Fibroblast of the aortic adventitia (primary cell): ENCODE measurements at regions not wholly inside any gene's neighbourhood (a gene's known extent, or its start where the extent isn't known, plus 50 kb on each side); places are given as distances from the start of the nearest gene placed in this dataset.

Source experiments
- DNase-seq: peaks from one replicate; pipeline ENCODE4 v3.0.0-alpha.2; 2010; ENCODE audit warnings: low read depth
- H3K4me3 ChIP-seq: 2 replicates; pipeline ENCODE4 v1.5.1; 2011; ENCODE audit warnings: low read depth, mild to moderate bottlenecking, control low read depth, low read length, moderate library complexity
- TF ChIP-seq, protein P1 (sequence below): IDR thresholded peaks from 2 replicates; pipeline ENCODE4 v1.5.1; 2011; ENCODE audit warnings: mild to moderate bottlenecking, low read length, control low read depth, inconsistent platforms; ENCODE audit not compliant: insufficient read depth

DNA sequence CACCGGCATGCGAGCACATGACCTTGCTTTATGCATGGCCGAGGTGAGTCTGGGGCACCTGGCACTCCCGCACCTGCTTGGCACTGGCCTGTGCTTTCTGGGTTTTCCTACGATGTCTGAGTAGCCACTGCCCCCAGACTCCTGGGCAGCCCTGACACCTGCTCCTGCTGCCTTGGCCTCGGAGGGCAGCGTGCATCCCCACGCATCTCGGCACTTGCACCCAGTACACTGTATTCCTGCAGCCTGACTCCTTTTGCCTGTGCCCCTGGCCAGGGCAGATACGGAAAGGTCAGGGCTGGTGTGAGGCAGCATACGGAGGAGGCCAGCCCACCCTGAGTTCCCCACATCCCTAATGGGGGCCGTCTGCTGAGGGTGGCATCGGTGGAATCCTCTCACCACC lies 340.6 kb downstream of the TEX29 start:
- DNase-seq: no peak
- H3K4me3 ChIP-seq: no peak overlapping the region
- TF ChIP-seq, protein P1, sequence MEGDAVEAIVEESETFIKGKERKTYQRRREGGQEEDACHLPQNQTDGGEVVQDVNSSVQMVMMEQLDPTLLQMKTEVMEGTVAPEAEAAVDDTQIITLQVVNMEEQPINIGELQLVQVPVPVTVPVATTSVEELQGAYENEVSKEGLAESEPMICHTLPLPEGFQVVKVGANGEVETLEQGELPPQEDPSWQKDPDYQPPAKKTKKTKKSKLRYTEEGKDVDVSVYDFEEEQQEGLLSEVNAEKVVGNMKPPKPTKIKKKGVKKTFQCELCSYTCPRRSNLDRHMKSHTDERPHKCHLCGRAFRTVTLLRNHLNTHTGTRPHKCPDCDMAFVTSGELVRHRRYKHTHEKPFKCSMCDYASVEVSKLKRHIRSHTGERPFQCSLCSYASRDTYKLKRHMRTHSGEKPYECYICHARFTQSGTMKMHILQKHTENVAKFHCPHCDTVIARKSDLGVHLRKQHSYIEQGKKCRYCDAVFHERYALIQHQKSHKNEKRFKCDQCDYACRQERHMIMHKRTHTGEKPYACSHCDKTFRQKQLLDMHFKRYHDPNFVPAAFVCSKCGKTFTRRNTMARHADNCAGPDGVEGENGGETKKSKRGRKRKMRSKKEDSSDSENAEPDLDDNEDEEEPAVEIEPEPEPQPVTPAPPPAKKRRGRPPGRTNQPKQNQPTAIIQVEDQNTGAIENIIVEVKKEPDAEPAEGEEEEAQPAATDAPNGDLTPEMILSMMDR: no peak

DNA sequence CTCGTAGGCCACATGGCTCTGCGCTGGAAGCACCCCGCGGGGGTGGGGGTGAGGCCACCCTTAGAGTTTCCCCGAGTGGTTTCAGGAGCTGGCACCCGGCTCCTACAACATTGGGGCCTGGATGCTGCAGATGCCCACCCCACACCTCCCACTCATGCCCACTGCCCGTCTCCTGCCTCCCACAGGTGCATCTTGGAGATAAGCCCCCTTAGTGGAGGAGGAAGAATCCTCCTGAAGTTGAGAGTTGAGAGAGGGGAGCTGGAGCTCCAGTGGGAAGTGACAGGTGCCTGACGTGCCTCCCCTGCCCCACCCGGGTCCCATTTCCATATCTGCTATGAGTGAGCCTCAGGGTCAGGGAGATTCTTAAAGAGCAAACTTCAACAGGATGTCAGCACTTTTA lies 341.3 kb downstream of the TEX29 start:
- DNase-seq: no peak
- no peak overlapping the region for H3K4me3 ChIP-seq
- TF ChIP-seq, protein P1: no peak

DNA sequence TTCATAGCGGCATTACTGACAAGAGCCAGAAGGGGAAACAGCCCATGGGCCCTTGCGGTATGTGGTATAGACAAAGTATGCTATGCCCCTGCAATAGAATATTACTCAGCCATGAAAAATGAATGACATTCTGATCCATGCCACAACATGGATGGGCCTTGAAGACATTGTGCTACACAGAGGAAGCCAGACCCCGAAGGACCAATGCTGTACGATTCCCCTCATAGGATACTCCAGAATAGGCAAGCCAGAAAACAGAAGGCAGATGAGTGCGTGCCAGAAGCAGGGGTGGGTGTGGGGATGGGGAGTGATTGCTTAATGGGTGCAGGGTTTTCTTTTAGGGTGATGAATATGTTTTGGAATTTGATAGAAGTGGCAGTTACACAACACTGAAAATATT lies 342.0 kb downstream of the TEX29 start:
- TF ChIP-seq, protein P1: no peak
- no peak overlapping the region for H3K4me3 ChIP-seq
- DNase-seq: no peak

DNA sequence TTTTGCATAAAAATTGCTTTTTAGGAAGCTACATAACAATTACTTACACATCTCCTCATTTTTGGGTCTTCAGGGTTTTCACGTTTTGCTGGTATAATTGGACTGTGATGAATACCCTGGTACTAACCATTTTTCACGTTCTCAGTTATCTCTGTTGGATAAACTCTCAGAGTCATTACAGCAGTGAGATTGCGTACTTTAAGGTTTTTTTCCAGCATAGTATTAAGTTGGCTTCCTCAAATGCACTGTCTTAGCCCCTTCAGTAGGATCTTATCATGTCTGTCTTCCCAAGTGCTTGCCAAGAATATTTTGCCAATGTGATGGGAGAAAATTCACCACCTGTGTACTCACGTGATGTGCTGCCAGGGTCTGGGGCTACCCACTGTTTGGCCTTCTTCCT lies 342.5 kb downstream of the TEX29 start:
- TF ChIP-seq, protein P1: no peak
- H3K4me3 ChIP-seq: no peak overlapping the region
- DNase-seq: no peak

DNA sequence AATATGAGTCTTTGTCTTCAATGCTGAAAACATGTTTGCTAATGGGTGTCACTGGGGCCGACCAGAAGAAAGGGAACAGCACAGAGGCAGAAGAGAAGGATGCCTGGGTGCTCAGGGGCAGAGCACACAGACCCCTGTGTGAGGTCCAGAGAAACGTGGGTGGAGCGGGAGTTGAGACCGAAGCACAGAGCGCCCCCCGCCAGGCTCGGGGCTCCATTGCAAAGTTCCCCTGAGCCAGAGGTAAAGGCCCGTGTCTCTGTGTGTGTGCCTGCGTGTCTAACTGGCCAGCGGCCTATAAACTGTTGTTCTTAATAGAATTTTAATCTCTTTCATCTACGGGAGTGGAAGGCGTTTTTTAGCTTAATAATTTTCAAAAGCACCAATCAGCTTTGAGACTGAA lies 343.1 kb downstream of the TEX29 start:
- no peak overlapping the region for H3K4me3 ChIP-seq
- TF ChIP-seq, protein P1: no peak
- no peak for DNase-seq

DNA sequence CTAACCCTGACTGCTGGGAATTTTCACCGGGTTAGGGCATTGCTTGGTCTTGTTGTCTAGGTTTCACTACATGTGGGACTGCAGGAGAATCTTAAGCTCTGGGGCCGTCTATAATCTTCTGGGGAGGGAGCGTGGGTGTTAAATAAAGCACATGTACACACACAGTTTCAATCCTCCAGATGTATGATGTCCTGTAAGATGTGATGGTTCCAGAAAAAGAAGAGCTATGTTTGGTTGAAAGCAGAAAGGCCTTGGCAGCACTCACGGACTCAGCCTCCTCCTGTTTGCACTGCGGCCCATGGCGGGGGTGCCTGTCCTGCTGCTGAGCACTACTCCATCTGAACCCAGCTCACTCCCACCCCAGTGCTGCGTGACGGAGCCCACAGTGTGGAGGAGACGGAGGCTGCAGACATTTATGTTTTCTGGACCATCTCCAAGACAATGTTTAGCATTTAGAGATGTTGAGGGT lies 343.5 kb downstream of the TEX29 start:
- H3K4me3 ChIP-seq: no peak overlapping the region
- DNase-seq: no peak
- TF ChIP-seq, protein P1: no peak

DNA sequence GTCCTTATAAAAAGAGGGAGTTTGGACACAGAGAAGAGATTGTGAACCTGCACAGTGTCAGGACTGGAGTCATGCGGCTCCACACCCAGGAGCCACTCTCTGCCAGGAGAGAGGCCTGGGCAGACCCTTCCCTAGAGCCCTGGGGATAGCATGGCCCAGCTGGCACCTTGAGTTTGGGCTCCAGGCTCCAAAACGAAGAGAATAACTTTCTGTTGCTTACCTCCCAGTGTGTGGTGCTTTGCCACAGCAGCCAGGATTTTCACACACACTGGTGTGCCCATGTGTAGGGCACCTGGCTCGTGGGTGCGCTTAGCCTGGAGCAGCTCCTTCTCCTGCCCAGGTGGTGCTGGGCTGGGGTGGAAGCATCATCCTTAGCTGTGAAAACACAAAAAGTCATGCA lies 344.3 kb downstream of the TEX29 start:
- TF ChIP-seq, protein P1: no peak
- DNase-seq: no peak
- H3K4me3 ChIP-seq: no peak overlapping the region
